Adrenal gland (tissue), 9 donors: ENCODE measurements at regions not wholly inside any gene's neighbourhood (a gene's known extent, or its start where the extent isn't known, plus 50 kb on each side); places are given as distances from the start of the nearest gene placed in this dataset.

ENCODE experiments used
- DNase-seq, 7 donors: peaks; one replicate each; pipeline ENCODE4 v3.0.0-alpha.2; 2019 to 2020
- H3K27ac ChIP-seq, 5 donors: fragments of 200-600 bp; sonication (generic) in 4 of 5; 1 replicate in 3 of 5; 2 replicates in 2 of 5; pipeline versions ENCODE4 v1.5.1 to v1.8.0; 2016 to 2020; ENCODE audit warnings: mild to moderate bottlenecking in 1 of 5
- H3K27me3 ChIP-seq: fragments of 200-600 bp; 2 replicates; pipeline ENCODE4 v1.8.0; 2021
- H3K36me3 ChIP-seq, 2 donors: fragments of 200-600 bp; replicated peaks in 1 of 2; 1 replicate in 1 of 2; 2 replicates in 1 of 2; pipeline versions ENCODE4 v1.5.1 to v1.8.0; 2018 to 2022
- H3K4me1 ChIP-seq, 2 donors: fragments of 200-600 bp; replicated peaks in 1 of 2; 1 replicate in 1 of 2; 2 replicates in 1 of 2; pipeline versions ENCODE4 v1.5.1 to v1.8.0; 2018 to 2021
- H3K4me3 ChIP-seq, 4 donors: fragments of 200-600 bp; sonication (generic) in 3 of 4; one replicate each; pipeline ENCODE4 v1.5.1; 2016 to 2018
- H3K9me3 ChIP-seq, 3 donors: fragments of 200-600 bp; sonication (generic) in 1 of 3; replicated peaks in 1 of 3; 1 replicate in 2 of 3; 2 replicates in 1 of 3; pipeline versions ENCODE4 v1.5.1 to v1.8.0; 2016 to 2021
- CTCF ChIP-seq, 6 experiments: fragments of 450-650 bp in 4 of 6; fragments of 200-600 bp in 2 of 6; sonication (generic) in 1 of 6; IDR thresholded peaks; 1 replicate in 5 of 6; 2 replicates in 1 of 6; pipeline versions ENCODE4 v1.5.1 to v1.8.0; 2016 to 2021; ENCODE audit warnings: antibody characterized with exemption in 6 of 6, mild to moderate bottlenecking in 2 of 6, moderate library complexity in 1 of 6
- POLR2A ChIP-seq, 2 donors: fragments of 450-650 bp; IDR thresholded peaks; one replicate each; pipeline ENCODE4 v1.6.1; 2017; ENCODE audit warnings: antibody characterized with exemption in 2 of 2, mild to moderate bottlenecking in 2 of 2, moderate library complexity in 1 of 2
- WGBS, 4 donors: extraction: QIAGEN DNeasy Blood & Tissue Kit in 2 of 4; methylation state at CpG; one replicate each; pipeline versions ENCODE4 v1.1.5 to v1.1.7; 2013 to 2017; 5-methylcytosine and 5-hydroxymethylcytosine counted together
- intact Hi-C, 2 donors: fragments of 100-400 bp; cut with DNase I; formaldehyde crosslinking; loops; one replicate each; pipeline versions ENCODE4 v1.14.1 to v1.15.0; 2022 to 2023
- donor health status: healthy with polysubstance abuse.
- donor health status: Bipolar disorder and iron deficiency.
- donor health status: DM: yes; HTN: yes; CAD: no.
- donor health status: DM: no; HTN: no; CAD: no.
- donor health status: DM: no; HTN: no; CAD: no.

DNA sequence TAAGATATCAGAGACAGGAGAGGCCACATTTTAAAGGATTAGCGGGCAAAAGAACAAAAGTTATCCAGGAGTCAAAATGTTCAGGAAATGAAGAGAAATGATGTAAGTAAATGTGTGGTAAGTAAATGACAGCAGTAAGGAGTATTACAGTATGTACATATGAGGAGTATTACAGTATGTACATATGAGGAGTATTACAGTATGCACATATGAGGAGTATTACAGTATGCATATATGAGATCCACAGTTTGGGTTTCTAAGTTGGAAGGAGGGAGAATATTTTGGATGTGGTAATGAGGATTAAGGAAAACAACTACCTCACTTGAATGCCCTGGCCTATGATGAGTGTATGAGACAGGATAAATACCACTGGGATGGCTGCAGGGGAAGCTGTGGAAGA is 192.4 kb upstream of the DGKB start:
- no peaks in the 10 kb centered on the region for H3K36me3 ChIP-seq
- no peaks in the 10 kb centered on the region for H3K9me3 ChIP-seq
- H3K27ac ChIP-seq: no peak overlapping the region
- TF ChIP-seq POLR2A (IDR thresholded peaks at IDR 0.05) (no peak), CTCF (IDR thresholded peaks at IDR 0.05) (no peak)
- 81 to 92% (median 89%) methylated on average over 1 of the region's 1 CpG for WGBS, 4 donors
- DNase-seq: no peak
- no peaks in the 10 kb centered on the region for H3K27me3 ChIP-seq
- H3K4me3 ChIP-seq: no peak overlapping the region
- intact Hi-C loops: no loop called here
- H3K4me1 ChIP-seq: no peaks in the 10 kb centered on the region

DNA sequence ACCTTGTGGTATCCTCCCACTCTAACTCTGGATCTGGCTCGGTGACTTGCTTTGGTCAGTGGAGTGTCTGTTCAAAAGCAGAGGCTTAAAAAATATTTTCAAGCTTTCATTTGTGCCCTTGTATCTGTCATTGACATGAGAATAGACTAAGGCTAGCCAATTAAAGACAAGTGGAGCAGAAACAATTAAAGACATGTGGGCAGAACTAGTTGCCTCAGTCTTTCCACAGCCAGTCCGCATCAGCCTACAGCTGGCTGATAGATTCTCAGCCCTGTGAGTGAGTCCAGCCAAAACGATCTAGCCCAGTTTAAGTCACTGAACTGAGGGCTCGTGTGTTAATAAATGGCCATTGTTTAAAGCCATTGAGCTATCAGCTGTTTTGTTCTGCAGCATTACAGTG is 185.2 kb upstream of the DGKB start:
- no peak for TF ChIP-seq POLR2A (IDR thresholded peaks at IDR 0.05)
- H3K4me3 ChIP-seq: no peak overlapping the region
- no peaks in the 10 kb centered on the region for H3K27me3 ChIP-seq
- intact Hi-C loops: no loop called here
- WGBS, 4 donors: 71 to 80% (median 76%) methylated on average over 4 of the region's 4 CpGs
- DNase-seq: no peak
- no peaks in the 10 kb centered on the region for H3K9me3 ChIP-seq
- H3K27ac ChIP-seq: no peak overlapping the region
- H3K36me3 ChIP-seq: no peaks in the 10 kb centered on the region
- no peaks in the 10 kb centered on the region for H3K4me1 ChIP-seq

GRCh38 chr7:15086862-15087261 is 184.3 kb upstream of the DGKB start:
- no peak overlapping the region for H3K27ac ChIP-seq
- H3K36me3 ChIP-seq: no peaks in the 10 kb centered on the region
- no peak for DNase-seq
- H3K4me3 ChIP-seq: no peak overlapping the region
- 51 to 58% (median 56%) methylated on average over 2 of the region's 2 CpGs for WGBS, 4 donors
- no peaks in the 10 kb centered on the region for H3K27me3 ChIP-seq
- no peaks in the 10 kb centered on the region for H3K9me3 ChIP-seq
- no peaks in the 10 kb centered on the region for H3K4me1 ChIP-seq
- intact Hi-C loops: no loop called here
- TF ChIP-seq POLR2A (IDR thresholded peaks at IDR 0.05) (no peak), CTCF (IDR thresholded peaks at IDR 0.05) (no peak)

DNA sequence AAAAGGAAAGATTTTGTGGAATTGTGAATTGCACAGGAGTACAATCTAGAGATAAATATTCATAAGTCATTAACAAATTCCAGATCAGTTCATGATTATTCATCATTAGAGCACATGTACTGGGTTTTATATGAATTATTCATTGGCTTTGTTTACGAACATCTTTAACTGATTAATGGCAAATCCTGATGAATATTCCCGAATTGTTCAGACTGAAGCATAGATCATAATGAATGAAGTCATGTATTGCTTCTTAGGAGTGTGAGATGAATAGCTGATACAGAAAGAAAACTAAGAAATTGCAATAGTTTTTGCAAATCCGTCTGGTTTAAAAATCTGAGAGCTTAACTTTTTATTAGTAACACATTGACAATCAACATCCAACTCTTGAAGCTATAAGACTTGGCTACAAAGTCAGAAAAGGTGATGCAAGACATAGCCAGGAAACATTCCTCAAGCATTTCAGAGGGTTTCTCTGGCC is 183.6 kb upstream of the DGKB start:
- intact Hi-C loops: no loop called here
- Histone ChIP-seq H3K9me3 (no peaks in the 10 kb centered on the region), H3K27ac (no peak overlapping the region), H3K27me3 (no peaks in the 10 kb centered on the region), H3K4me1 (no peaks in the 10 kb centered on the region), H3K4me3 (no peak overlapping the region), H3K36me3 (no peaks in the 10 kb centered on the region)
- no peak for DNase-seq
- TF ChIP-seq POLR2A (IDR thresholded peaks at IDR 0.05): no peak
- WGBS, 4 donors: 51 to 64% (median 62%) methylated on average over 3 of the region's 3 CpGs

DNA sequence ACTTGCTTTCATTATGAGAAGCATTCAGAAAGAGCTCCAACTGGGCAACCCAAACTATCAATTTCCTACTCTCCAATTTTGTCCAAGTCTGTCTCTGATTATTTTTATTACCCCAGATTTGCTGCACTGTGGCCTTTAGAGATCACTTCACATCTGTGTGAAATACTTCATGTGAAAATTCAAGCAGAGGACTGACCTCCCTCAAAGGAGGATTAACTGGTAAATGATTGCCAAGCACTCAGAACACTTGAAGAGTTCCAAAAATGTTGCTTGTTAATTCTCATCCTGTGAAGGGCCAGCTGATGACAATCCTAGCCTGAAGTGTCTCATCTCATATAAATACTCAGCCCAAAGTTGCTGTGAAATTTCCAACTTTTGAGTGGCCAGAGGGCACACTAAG is 182.8 kb upstream of the DGKB start:
- no peak for DNase-seq
- Histone ChIP-seq H3K9me3 (no peaks in the 10 kb centered on the region), H3K27ac (no peak overlapping the region), H3K36me3 (no peaks in the 10 kb centered on the region), H3K4me3 (no peak overlapping the region), H3K4me1 (no peaks in the 10 kb centered on the region), H3K27me3 (no peaks in the 10 kb centered on the region)
- no peak for TF ChIP-seq POLR2A (IDR thresholded peaks at IDR 0.05)
- TF ChIP-seq CTCF (IDR thresholded peaks at IDR 0.05): no peak
- intact Hi-C loops: no loop called here
